ENCODE measurements at regions not wholly inside any gene's neighbourhood (a gene's known extent, or its start where the extent isn't known, plus 50 kb on each side); places are given as distances from the start of the nearest gene placed in this dataset.
"Not testable (repeated sequence)": the region's sequence is repeated elsewhere in the genome, so short reads cannot be mapped to it uniquely, and the experiment has no call there.

GRCh38 chr3:79957066-79957465 is 189.3 kb upstream of the ROBO1 start:
- Mint-ChIP-seq H3K36me3 (ENCODE audit: insufficient read depth) (no peaks in the 10 kb centered on the region), H3K4me3 (no peak overlapping the region), H3K4me1 (ENCODE audit: low read depth in 2 of 2) (no peaks in the 10 kb centered on the region), H3K9me3 (peaks cover 15 to 23% of the 10 kb centered on the region in 2 donors), H3K27me3 (no peaks in the 10 kb centered on the region), H3K27ac (no peak overlapping the region)
- DNase-seq (no peak), ATAC-seq (replicated peaks) (no peak)

DNA sequence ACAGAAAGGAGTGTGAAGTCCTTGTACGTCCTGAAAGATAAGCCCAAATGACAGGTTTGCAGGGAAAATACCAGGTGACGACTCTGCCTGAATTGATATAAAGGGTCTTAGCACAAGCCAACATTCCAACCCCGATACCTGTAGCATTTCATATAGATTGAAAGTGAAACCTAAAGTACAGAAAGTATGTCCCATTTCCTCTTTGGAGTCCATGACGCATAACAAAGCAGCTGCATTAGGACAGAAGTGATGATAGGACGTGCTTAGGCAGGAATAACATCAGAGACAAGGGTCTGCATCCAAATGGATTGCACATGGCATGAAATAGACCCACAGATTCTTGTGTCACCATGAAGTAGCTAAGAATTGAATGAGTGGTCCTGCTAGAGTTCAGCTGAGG is 187.0 kb upstream of the ROBO1 start:
- DNase-seq (no peak), ATAC-seq (replicated peaks) (no peak)
- H3K9me3 Mint-ChIP-seq: peaks cover 23 to 28% of the 10 kb centered on the region in 2 donors
- H3K4me3 Mint-ChIP-seq: no peak overlapping the region
- no peaks in the 10 kb centered on the region for H3K4me1 Mint-ChIP-seq (ENCODE audit: low read depth in 2 of 2)
- no peaks in the 10 kb centered on the region for H3K27me3 Mint-ChIP-seq
- no peak overlapping the region for H3K27ac Mint-ChIP-seq
- H3K36me3 Mint-ChIP-seq (ENCODE audit: insufficient read depth): no peaks in the 10 kb centered on the region

- Mint-ChIP-seq H3K36me3 (ENCODE audit: insufficient read depth) (no peaks in the 10 kb centered on the region), H3K27ac (no peak overlapping the region), H3K4me3 (no peak overlapping the region), H3K9me3 (peaks cover 23 to 35% of the 10 kb centered on the region in 2 donors), H3K27me3 (no peaks in the 10 kb centered on the region), H3K4me1 (ENCODE audit: low read depth in 2 of 2) (no peaks in the 10 kb centered on the region)
- DNase-seq: no peak
- no peak for ATAC-seq (replicated peaks)
These were observed 185.8 kb upstream of the ROBO1 start for GRCh38 chr3:79953591-79954101.

- H3K4me3 Mint-ChIP-seq; ATAC-seq (replicated peaks); H3K27me3 Mint-ChIP-seq; H3K27ac Mint-ChIP-seq; DNase-seq; H3K36me3 Mint-ChIP-seq (ENCODE audit: insufficient read depth); H3K4me1 Mint-ChIP-seq (ENCODE audit: low read depth in 2 of 2): not testable (repeated sequence)
- H3K9me3 Mint-ChIP-seq: peaks cover 17 to 30% of the 10 kb centered on the region in 2 donors
These were observed 183.6 kb upstream of the ROBO1 start for GRCh38 chr3:79951426-79951825.

DNA sequence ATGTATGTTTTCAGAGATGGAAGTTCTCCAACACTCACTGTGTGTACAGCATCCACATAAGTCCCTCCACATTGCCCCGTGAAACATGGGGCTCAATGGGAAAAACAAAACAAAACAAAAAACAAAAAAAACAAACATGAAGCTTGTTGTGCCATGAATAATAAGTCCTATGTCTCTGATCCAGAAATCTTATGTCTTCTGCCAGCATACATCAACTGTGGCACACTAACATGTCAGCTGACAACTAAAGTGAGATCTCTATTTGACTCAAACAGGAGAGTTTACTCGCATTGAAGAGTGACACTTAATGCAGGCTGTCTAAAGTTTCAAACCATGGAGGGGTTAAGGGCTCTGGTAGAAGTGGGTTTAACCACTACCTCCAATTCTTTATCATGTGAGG is 180.2 kb upstream of the ROBO1 start:
- Mint-ChIP-seq H3K36me3 (ENCODE audit: insufficient read depth) (no peaks in the 10 kb centered on the region), H3K9me3 (peaks cover 9 to 23% of the 10 kb centered on the region in 2 donors), H3K4me3 (no peak overlapping the region), H3K27ac (no peak overlapping the region), H3K27me3 (no peaks in the 10 kb centered on the region), H3K4me1 (ENCODE audit: low read depth in 2 of 2) (no peaks in the 10 kb centered on the region)
- no peak for ATAC-seq (replicated peaks)
- no peak for DNase-seq

DNA sequence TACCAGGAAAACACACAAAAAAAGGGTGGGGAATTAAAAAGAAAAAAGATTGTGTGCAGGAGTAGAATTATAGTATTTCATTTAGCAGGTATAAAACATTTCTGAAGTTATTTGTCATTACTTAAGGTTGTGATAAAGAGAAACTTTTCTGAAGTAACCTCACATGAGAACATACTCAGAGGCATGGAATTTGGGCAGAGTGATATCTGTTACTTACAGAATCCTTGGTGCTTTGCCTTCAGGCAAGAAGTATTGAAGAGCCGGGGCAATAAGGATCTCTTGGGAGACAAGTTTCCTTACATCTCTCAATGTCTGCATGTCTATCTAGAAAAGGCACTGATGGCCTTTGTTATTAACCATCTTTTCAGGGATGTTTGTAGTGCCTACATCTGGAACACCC is 179.7 kb upstream of the ROBO1 start:
- Mint-ChIP-seq H3K9me3 (peaks cover 7 to 23% of the 10 kb centered on the region in 2 donors), H3K27me3 (no peaks in the 10 kb centered on the region), H3K4me3 (no peak overlapping the region), H3K27ac (no peak overlapping the region), H3K36me3 (ENCODE audit: insufficient read depth) (no peaks in the 10 kb centered on the region), H3K4me1 (ENCODE audit: low read depth in 2 of 2) (no peaks in the 10 kb centered on the region)
- DNase-seq (no peak), ATAC-seq (replicated peaks) (no peak)

DNA sequence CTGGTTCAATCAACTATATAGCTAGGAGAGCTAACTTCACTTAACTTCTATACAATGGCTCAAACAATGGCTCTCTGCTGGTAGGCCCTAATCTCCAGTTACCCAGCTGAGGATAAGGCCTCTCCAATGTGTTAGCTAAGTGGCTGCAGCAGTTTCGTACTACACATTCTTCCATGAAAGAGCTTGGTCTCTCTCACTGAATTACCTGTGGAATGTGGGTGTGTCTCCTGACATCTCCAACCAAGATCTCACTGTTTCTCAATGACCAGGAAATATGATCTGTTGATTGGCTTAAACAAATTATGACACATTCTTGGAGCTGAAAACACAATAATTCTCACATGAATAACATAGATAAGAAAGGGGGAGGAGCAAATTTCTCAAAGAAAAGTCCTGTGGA is 169.8 kb upstream of the ROBO1 start:
- no peak for DNase-seq
- Mint-ChIP-seq H3K27me3 (no peaks in the 10 kb centered on the region), H3K27ac (no peak overlapping the region), H3K4me1 (ENCODE audit: low read depth in 2 of 2) (no peaks in the 10 kb centered on the region), H3K9me3 (peaks cover 3 to 9% of the 10 kb centered on the region in 2 donors), H3K36me3 (ENCODE audit: insufficient read depth) (no peaks in the 10 kb centered on the region), H3K4me3 (no peak overlapping the region)
- ATAC-seq (replicated peaks): no peak

DNA sequence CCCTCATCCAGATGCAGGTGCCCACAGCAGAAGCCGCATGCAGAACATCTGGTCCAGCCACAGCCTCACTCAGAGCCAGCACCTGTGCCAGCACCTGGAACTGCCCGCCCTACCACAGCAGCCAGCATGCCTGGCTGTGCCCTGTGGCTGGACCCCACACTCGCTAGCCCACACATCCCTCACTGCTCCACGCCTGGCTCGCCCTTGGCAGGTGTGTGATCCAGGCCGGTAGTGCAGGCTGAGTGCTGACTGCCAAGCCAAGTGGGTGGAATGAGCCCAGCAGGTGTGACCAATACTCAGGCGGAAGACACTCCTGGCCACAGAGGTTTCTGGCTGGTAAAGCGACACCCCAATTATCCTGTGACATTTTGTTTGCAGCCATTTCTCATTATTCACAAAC is 162.4 kb upstream of the ROBO1 start:
- Mint-ChIP-seq H3K27me3 (no peaks in the 10 kb centered on the region), H3K4me3 (no peak overlapping the region), H3K4me1 (ENCODE audit: low read depth in 2 of 2) (no peaks in the 10 kb centered on the region), H3K9me3 (peaks cover 4 to 10% of the 10 kb centered on the region in 2 donors), H3K36me3 (ENCODE audit: insufficient read depth) (no peaks in the 10 kb centered on the region), H3K27ac (no peak overlapping the region)
- ATAC-seq (replicated peaks): no peak
- DNase-seq: no peak

GRCh38 chr3:79928687-79929408 is 161.1 kb upstream of the ROBO1 start:
- peaks cover 3 to 10% of the 10 kb centered on the region in 2 donors for H3K9me3 Mint-ChIP-seq
- no peaks in the 10 kb centered on the region for H3K36me3 Mint-ChIP-seq (ENCODE audit: insufficient read depth)
- no peak for DNase-seq
- H3K27ac Mint-ChIP-seq: no peak overlapping the region
- H3K27me3 Mint-ChIP-seq: no peaks in the 10 kb centered on the region
- no peak for ATAC-seq (replicated peaks)
- H3K4me1 Mint-ChIP-seq (ENCODE audit: low read depth in 2 of 2): no peaks in the 10 kb centered on the region
- H3K4me3 Mint-ChIP-seq: no peak overlapping the region

GRCh38 chr3:79926522-79926921 is 158.7 kb upstream of the ROBO1 start:
- H3K4me1 Mint-ChIP-seq (ENCODE audit: low read depth in 2 of 2): no peaks in the 10 kb centered on the region
- no peak overlapping the region for H3K4me3 Mint-ChIP-seq
- DNase-seq (no peak), ATAC-seq (replicated peaks) (no peak)
- no peaks in the 10 kb centered on the region for H3K27me3 Mint-ChIP-seq
- H3K27ac Mint-ChIP-seq: no peak overlapping the region
- H3K9me3 Mint-ChIP-seq: peaks cover 5 to 16% of the 10 kb centered on the region in 2 donors
- H3K36me3 Mint-ChIP-seq (ENCODE audit: insufficient read depth): no peaks in the 10 kb centered on the region

DNA sequence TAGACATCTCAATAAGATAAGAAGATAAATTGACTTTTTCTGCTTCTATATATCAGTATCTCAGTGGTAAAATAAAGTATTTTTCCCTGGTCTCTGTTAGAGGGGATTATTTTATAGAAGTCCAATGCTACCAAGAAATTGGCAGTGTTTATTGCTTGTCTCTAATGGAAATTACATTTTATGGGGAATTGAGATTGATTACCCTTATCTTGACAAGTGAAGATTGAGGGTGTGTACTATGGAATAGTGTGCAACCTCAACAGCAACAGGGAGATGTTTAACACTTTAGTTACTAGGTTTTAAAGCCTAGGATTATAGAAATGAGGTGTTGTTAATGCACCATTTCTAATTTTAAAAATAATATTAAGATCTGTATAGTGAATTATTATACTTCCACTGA is 154.8 kb upstream of the ROBO1 start:
- peaks cover 6 to 18% of the 10 kb centered on the region in 2 donors for H3K9me3 Mint-ChIP-seq
- DNase-seq: no peak
- ATAC-seq (replicated peaks): no peak
- H3K27ac Mint-ChIP-seq: no peak overlapping the region
- no peaks in the 10 kb centered on the region for H3K36me3 Mint-ChIP-seq (ENCODE audit: insufficient read depth)
- H3K4me1 Mint-ChIP-seq (ENCODE audit: low read depth in 2 of 2): no peaks in the 10 kb centered on the region
- no peak overlapping the region for H3K4me3 Mint-ChIP-seq
- no peaks in the 10 kb centered on the region for H3K27me3 Mint-ChIP-seq

DNA sequence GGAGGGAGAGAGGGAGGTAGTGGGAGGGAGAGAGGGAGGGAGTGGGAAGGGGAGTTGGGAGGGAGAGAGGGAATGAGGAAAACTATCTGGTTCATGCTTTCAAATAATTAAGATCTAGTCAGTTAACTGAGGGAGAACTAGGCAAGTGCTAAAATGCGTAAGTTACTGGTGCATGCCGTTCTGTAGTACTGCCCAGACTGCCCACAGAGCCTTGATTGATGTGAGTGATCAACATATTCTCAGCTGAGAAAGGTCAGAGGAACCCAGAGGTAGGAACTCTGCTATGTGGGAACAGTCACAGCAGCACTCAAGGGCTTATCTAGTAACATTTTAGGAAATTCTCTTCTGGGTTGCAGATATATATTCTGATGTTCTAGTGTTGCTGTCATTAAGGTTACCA is 149.8 kb upstream of the ROBO1 start:
- DNase-seq: no peak
- no peaks in the 10 kb centered on the region for H3K36me3 Mint-ChIP-seq (ENCODE audit: insufficient read depth)
- H3K4me3 Mint-ChIP-seq: no peak overlapping the region
- H3K9me3 Mint-ChIP-seq: peaks cover 10 to 22% of the 10 kb centered on the region in 2 donors
- H3K4me1 Mint-ChIP-seq (ENCODE audit: low read depth in 2 of 2): no peaks in the 10 kb centered on the region
- H3K27ac Mint-ChIP-seq: no peak overlapping the region
- no peak for ATAC-seq (replicated peaks)
- H3K27me3 Mint-ChIP-seq: no peaks in the 10 kb centered on the region

- no peaks in the 10 kb centered on the region for H3K4me1 Mint-ChIP-seq (ENCODE audit: low read depth in 2 of 2)
- no peak for DNase-seq
- peaks cover 3 to 6% of the 10 kb centered on the region in 2 donors for H3K9me3 Mint-ChIP-seq
- no peaks in the 10 kb centered on the region for H3K36me3 Mint-ChIP-seq (ENCODE audit: insufficient read depth)
- H3K27me3 Mint-ChIP-seq: no peaks in the 10 kb centered on the region
- H3K27ac Mint-ChIP-seq: no peak overlapping the region
- ATAC-seq (replicated peaks): no peak
- no peak overlapping the region for H3K4me3 Mint-ChIP-seq
These were observed 142.5 kb upstream of the ROBO1 start for GRCh38 chr3:79910337-79910736.

DNA sequence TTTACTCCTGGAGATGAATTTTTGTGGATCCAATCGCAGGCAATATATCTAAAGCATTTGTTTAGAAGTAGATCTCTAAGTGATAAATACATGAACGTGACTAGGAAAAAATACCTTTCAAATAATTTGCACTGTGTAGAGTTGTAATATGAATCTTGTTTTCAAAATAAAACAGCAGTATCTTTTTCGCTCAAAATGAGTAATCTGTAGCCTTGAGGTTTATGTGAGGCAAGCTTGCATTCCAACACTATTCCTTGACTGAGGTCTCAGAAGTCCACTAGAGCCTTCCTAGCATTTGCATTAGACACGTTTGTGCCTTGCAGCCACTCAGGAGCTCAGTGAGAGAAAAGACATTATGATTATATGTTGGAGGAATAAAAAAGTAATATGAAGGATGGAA is 138.3 kb upstream of the ROBO1 start:
- Mint-ChIP-seq H3K4me1 (ENCODE audit: low read depth in 2 of 2) (no peaks in the 10 kb centered on the region), H3K9me3 (peaks cover 8 to 11% of the 10 kb centered on the region in 2 donors), H3K36me3 (ENCODE audit: insufficient read depth) (no peaks in the 10 kb centered on the region), H3K4me3 (no peak overlapping the region), H3K27ac (no peak overlapping the region), H3K27me3 (no peaks in the 10 kb centered on the region)
- no peak for DNase-seq
- no peak for ATAC-seq (replicated peaks)

All from effector memory CD8-positive, alpha-beta T cell (primary cell).